Vagina (tissue), 2 donors: ENCODE measurements at regions not wholly inside any gene's neighbourhood (a gene's known extent, or its start where the extent isn't known, plus 50 kb on each side); places are given as distances from the start of the nearest gene placed in this dataset.
"Not testable (repeated sequence)": the region's sequence is repeated elsewhere in the genome, so short reads cannot be mapped to it uniquely, and the experiment has no call there.

Experiments used
- DNase-seq, 2 donors: peaks; one replicate each; pipeline ENCODE4 v3.0.0-alpha.2; 2017; ENCODE audit errors: extremely low spot score in 2 of 2
- H3K27ac ChIP-seq: fragments of 200-600 bp; sonication (generic); one replicate; pipeline ENCODE4 v1.5.1; 2019
- H3K27me3 ChIP-seq: fragments of 200-600 bp; sonication (generic); one replicate; pipeline ENCODE4 v1.5.1; 2019
- H3K36me3 ChIP-seq, 2 donors: fragments of 200-600 bp; sonication (generic); one replicate each; pipeline ENCODE4 v1.5.1; 2017 to 2019
- H3K4me1 ChIP-seq: fragments of 200-600 bp; sonication (generic); one replicate; pipeline ENCODE4 v1.5.1; 2019
- H3K4me3 ChIP-seq, 2 donors: fragments of 200-600 bp; sonication (generic); 1 replicate in 1 of 2; 2 replicates in 1 of 2; pipeline ENCODE4 v1.5.1; 2016 to 2019
- H3K9me3 ChIP-seq: fragments of 200-600 bp; sonication (generic); one replicate; pipeline ENCODE4 v1.5.1; 2019
- POLR2A ChIP-seq, 2 donors: fragments of 450-650 bp; IDR thresholded peaks; one replicate each; pipeline ENCODE4 v1.6.1; 2017; ENCODE audit warnings: antibody characterized with exemption in 2 of 2, mild to moderate bottlenecking in 2 of 2, moderate library complexity in 2 of 2
- POLR2AphosphoS5 ChIP-seq, 2 donors: sonication (generic); formaldehyde crosslinking; IDR thresholded peaks; one replicate each; pipeline ENCODE4 v1.9.0; 2017; ENCODE audit warnings: antibody characterized with exemption in 2 of 2, mild to moderate bottlenecking in 2 of 2, low read depth in 1 of 2; ENCODE audit not compliant: insufficient read depth in 1 of 2
- intact Hi-C: fragments of 100-400 bp; cut with DNase I; formaldehyde crosslinking; loops from one replicate; pipeline ENCODE4 v1.15.1; 2023
- TF ChIP-seq, protein P1 (sequence below), 3 experiments: fragments of 450-650 bp in 2 of 3; fragments of 200-600 bp in 1 of 3; sonication (generic) in 1 of 3; IDR thresholded peaks; one replicate each; pipeline ENCODE4 v1.5.1; 2017 to 2019; ENCODE audit warnings: antibody characterized with exemption in 3 of 3, mild to moderate bottlenecking in 2 of 3, moderate library complexity in 2 of 3

DNA sequence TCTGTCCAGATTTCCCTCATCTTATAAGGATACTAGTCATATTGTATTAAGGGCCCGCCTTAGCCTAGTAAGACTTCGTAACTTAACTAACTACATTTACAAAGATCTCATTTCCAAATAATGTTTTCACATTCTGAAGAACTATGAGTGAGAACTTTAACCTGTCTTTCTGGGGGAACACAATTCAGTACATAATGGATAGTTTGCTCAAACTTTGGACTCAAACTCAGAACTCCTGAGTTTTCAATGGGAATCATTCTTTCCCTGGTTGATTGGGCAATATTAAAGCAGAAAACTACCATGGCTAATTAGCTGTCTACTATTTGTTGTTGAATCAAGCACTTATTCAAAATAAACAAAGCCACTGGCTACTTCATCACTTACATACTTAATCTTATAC is 522.9 kb downstream of the REEP3 start:
- Histone ChIP-seq H3K4me1 (peaks cover 10% of the 10 kb centered on the region), H3K9me3 (no peaks in the 10 kb centered on the region), H3K36me3 (no peaks in the 10 kb centered on the region), H3K27ac (no peak overlapping the region), H3K27me3 (no peaks in the 10 kb centered on the region), H3K4me3 (no peak overlapping the region)
- TF ChIP-seq POLR2AphosphoS5 (IDR thresholded peaks at IDR 0.05; ENCODE audit: insufficient read depth in 1 of 2, low read depth in 1 of 2): no peak
- no peak for DNase-seq
- intact Hi-C loops: no loop called here

- H3K4me3 ChIP-seq, H3K4me1 ChIP-seq, DNase-seq, H3K36me3 ChIP-seq, intact Hi-C loops, H3K27ac ChIP-seq, H3K27me3 ChIP-seq, H3K9me3 ChIP-seq: not testable (repeated sequence)
These were observed 523.9 kb downstream of the REEP3 start for GRCh38 chr10:64044957-64045632.

DNA sequence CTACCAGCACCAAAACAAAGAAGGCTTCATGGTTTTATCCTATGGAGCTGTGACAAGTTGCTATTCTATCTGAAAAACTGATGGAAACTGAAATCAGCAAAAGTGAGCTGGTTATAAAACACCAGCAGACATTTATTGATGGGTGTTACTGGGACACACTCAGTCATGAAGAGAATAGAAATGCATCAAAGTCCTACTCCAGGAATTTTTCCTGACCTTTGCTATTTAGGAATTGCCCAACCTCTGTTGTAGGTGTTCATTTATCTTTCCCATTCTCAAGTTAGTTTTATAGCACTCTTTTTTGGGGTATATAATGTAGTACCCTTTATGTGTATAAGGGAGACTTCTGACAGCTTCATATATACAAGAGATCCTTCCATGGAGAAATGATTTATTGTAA is 533.2 kb downstream of the REEP3 start:
- no peak for TF ChIP-seq POLR2AphosphoS5 (IDR thresholded peaks at IDR 0.05; ENCODE audit: insufficient read depth in 1 of 2, low read depth in 1 of 2)
- TF ChIP-seq, protein P1, sequence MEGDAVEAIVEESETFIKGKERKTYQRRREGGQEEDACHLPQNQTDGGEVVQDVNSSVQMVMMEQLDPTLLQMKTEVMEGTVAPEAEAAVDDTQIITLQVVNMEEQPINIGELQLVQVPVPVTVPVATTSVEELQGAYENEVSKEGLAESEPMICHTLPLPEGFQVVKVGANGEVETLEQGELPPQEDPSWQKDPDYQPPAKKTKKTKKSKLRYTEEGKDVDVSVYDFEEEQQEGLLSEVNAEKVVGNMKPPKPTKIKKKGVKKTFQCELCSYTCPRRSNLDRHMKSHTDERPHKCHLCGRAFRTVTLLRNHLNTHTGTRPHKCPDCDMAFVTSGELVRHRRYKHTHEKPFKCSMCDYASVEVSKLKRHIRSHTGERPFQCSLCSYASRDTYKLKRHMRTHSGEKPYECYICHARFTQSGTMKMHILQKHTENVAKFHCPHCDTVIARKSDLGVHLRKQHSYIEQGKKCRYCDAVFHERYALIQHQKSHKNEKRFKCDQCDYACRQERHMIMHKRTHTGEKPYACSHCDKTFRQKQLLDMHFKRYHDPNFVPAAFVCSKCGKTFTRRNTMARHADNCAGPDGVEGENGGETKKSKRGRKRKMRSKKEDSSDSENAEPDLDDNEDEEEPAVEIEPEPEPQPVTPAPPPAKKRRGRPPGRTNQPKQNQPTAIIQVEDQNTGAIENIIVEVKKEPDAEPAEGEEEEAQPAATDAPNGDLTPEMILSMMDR (IDR thresholded peaks at IDR 0.05): no peak
- no peak for TF ChIP-seq POLR2A (IDR thresholded peaks at IDR 0.05)
- Histone ChIP-seq H3K36me3 (no peaks in the 10 kb centered on the region), H3K27me3 (no peaks in the 10 kb centered on the region)

GRCh38 chr10:64059884-64060283 is 538.7 kb downstream of the REEP3 start:
- Histone ChIP-seq H3K4me1 (no peaks in the 10 kb centered on the region), H3K4me3 (no peak overlapping the region), H3K36me3 (no peaks in the 10 kb centered on the region), H3K27ac (no peak overlapping the region), H3K27me3 (no peaks in the 10 kb centered on the region), H3K9me3 (no peaks in the 10 kb centered on the region)
- TF ChIP-seq POLR2AphosphoS5 (IDR thresholded peaks at IDR 0.05; ENCODE audit: insufficient read depth in 1 of 2, low read depth in 1 of 2) (no peak), POLR2A (IDR thresholded peaks at IDR 0.05) (no peak)
- TF ChIP-seq, protein P1 (IDR thresholded peaks at IDR 0.05): no peak
- no peak for DNase-seq
- intact Hi-C loops: no loop called here

More for the DNA sequence above, 533.2 kb downstream of the REEP3 start:
- DNase-seq: no peak
- no peaks in the 10 kb centered on the region for H3K4me1 ChIP-seq
- no peak overlapping the region for H3K27ac ChIP-seq
- no peaks in the 10 kb centered on the region for H3K9me3 ChIP-seq
- intact Hi-C loops: no loop called here
- H3K4me3 ChIP-seq: no peak overlapping the region

DNA sequence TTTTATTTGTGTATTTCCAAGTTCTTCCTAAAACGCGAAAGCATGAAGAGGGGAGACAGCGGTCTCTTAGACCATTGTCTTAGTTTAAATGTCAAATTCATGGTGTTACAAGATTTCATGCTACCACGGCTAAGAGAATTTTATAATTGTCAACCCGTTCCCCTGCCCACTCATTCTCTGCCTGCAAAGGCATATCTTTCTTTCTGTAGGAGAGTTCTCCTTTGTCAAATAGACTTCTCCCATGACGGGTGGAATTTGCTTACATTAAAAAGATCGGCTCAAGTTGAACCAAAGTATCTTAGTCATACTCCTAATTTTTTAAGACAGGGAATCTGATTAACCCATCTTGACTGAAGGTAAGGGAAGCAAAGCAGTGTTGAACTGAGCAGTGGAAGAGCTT is 539.2 kb downstream of the REEP3 start:
- DNase-seq: no peak
- intact Hi-C loops: no loop called here

DNA sequence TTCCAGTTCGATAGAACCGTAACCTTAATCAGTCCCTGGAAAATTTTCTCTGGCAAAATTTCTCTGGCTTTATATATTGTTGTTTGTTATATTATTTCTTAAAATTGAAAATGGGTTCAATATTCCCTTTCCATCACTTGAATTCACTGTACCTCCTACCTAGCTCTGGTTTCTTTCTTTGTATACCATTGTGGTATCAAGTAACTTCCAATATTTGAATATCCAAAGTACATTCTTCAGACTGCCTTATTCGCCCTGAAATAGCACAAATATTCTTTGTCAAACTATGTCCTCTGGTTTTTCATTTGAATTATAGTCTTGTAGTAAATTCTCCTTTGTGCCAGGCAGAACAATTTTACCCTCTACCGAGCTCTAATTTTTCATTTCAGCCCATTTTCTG is 541.6 kb downstream of the REEP3 start:
- intact Hi-C loops: no loop called here
- H3K4me3 ChIP-seq: no peak overlapping the region
- no peak overlapping the region for H3K27ac ChIP-seq
- H3K27me3 ChIP-seq: no peaks in the 10 kb centered on the region
- no peaks in the 10 kb centered on the region for H3K36me3 ChIP-seq
- no peaks in the 10 kb centered on the region for H3K9me3 ChIP-seq
- DNase-seq: no peak
- no peaks in the 10 kb centered on the region for H3K4me1 ChIP-seq
- TF ChIP-seq POLR2A (IDR thresholded peaks at IDR 0.05) (no peak), POLR2AphosphoS5 (IDR thresholded peaks at IDR 0.05; ENCODE audit: insufficient read depth in 1 of 2, low read depth in 1 of 2) (no peak)
- TF ChIP-seq, protein P1 (IDR thresholded peaks at IDR 0.05): no peak

More for the DNA sequence above, 539.2 kb downstream of the REEP3 start:
- no peaks in the 10 kb centered on the region for H3K4me1 ChIP-seq
- no peaks in the 10 kb centered on the region for H3K36me3 ChIP-seq
- no peaks in the 10 kb centered on the region for H3K9me3 ChIP-seq
- no peak overlapping the region for H3K4me3 ChIP-seq
- H3K27me3 ChIP-seq: no peaks in the 10 kb centered on the region
- TF ChIP-seq POLR2A (IDR thresholded peaks at IDR 0.05) (no peak), POLR2AphosphoS5 (IDR thresholded peaks at IDR 0.05; ENCODE audit: insufficient read depth in 1 of 2, low read depth in 1 of 2) (no peak)
- TF ChIP-seq, protein P1 (IDR thresholded peaks at IDR 0.05): no peak
- no peak overlapping the region for H3K27ac ChIP-seq
